ACC112 (cell line): ENCODE measurements at regions not wholly inside any gene's neighbourhood (a gene's known extent, or its start where the extent isn't known, plus 50 kb on each side); places are given as distances from the start of the nearest gene placed in this dataset.

ENCODE experiments used
- H2AFZ ChIP-seq: fragments of 200-600 bp; sonication (generic); one replicate; pipeline ENCODE4 v1.6.0; 2017; ENCODE audit warnings: antibody characterized with exemption, low read length; ENCODE audit not compliant: unreplicated experiment
- H3K27ac ChIP-seq: fragments of 200-600 bp; sonication (generic); 2 replicates; pipeline ENCODE4 v1.5.1; 2014; ENCODE audit warnings: low read depth, mild to moderate bottlenecking, antibody characterized with exemption, low read length, moderate library complexity
- H3K27me3 ChIP-seq: fragments of 200-600 bp; sonication (generic); 2 replicates; pipeline ENCODE4 v1.6.1; 2014; ENCODE audit warnings: mild to moderate bottlenecking, antibody characterized with exemption, low read length, moderate library complexity, mixed read lengths; ENCODE audit not compliant: insufficient read depth
- H3K36me3 ChIP-seq: fragments of 200-600 bp; sonication (generic); 2 replicates; pipeline ENCODE4 v1.6.1; 2016; ENCODE audit warnings: mild to moderate bottlenecking, antibody characterized with exemption, low read length, moderate library complexity, mixed read lengths; ENCODE audit not compliant: insufficient read depth
- H3K4me1 ChIP-seq: fragments of 200-600 bp; sonication (generic); one replicate; pipeline ENCODE4 v1.6.1; 2016; ENCODE audit warnings: low read length, mixed read lengths; ENCODE audit not compliant: insufficient read depth, unreplicated experiment, control insufficient read depth
- H3K4me3 ChIP-seq: fragments of 200-600 bp; sonication (generic); 2 replicates; pipeline ENCODE4 v1.5.1; 2014; ENCODE audit warnings: mild to moderate bottlenecking, low read depth, low read length
- H3K79me2 ChIP-seq: fragments of 200-600 bp; sonication (generic); one replicate; pipeline ENCODE4 v1.6.0; 2016; ENCODE audit warnings: low read length; ENCODE audit not compliant: control insufficient read depth, unreplicated experiment, insufficient read depth

DNA sequence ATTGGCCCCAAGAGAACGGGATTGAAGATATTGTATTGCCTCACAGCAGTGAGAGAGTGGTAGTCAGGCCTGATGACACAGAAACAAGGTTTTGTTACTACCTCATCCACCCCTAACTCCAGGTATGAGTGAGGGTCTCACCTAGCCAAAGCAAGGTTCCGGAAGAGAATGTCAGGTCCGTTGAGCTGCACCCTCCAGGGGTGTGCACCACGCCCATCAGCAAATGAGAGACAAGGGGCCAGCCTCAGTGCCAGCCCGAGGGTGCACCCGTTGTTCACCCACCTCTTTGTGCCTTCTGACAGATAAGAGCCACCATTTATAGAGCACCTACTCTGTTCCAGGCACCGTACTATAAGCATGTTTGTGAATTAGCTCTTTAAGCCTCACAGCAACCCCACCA lies 121.9 kb upstream of the IPO9 start:
- H3K27me3 ChIP-seq: no peaks in the 10 kb centered on the region
- peaks cover 51% of the 10 kb centered on the region for H3K79me2 ChIP-seq
- H3K27ac ChIP-seq: no peak overlapping the region
- H3K4me3 ChIP-seq: no peak overlapping the region
- peaks cover 64% of the 10 kb centered on the region for H3K4me1 ChIP-seq
- H3K36me3 ChIP-seq: no peaks in the 10 kb centered on the region
- no peak overlapping the region for H2AFZ ChIP-seq

- Histone ChIP-seq H3K36me3 (no peaks in the 10 kb centered on the region), H3K27ac (no peak overlapping the region; the same call in 1 of the 2 replicates), H3K4me1 (peaks cover 67% of the 10 kb centered on the region), H3K27me3 (no peaks in the 10 kb centered on the region), H3K4me3 (no peak overlapping the region), H2AFZ (no peak overlapping the region), H3K79me2 (peaks cover 55% of the 10 kb centered on the region)
These were observed 121.3 kb upstream of the IPO9 start for GRCh38 chr1:201707656-201708055.

GRCh38 chr1:201708085-201708512 lies 120.9 kb upstream of the IPO9 start:
- Histone ChIP-seq H3K27me3 (no peaks in the 10 kb centered on the region), H3K4me1 (peaks cover 67% of the 10 kb centered on the region), H2AFZ (no peak overlapping the region), H3K27ac (peak overlapping the region; percentile 25), H3K4me3 (no peak overlapping the region), H3K79me2 (peaks cover 53% of the 10 kb centered on the region), H3K36me3 (no peaks in the 10 kb centered on the region)

DNA sequence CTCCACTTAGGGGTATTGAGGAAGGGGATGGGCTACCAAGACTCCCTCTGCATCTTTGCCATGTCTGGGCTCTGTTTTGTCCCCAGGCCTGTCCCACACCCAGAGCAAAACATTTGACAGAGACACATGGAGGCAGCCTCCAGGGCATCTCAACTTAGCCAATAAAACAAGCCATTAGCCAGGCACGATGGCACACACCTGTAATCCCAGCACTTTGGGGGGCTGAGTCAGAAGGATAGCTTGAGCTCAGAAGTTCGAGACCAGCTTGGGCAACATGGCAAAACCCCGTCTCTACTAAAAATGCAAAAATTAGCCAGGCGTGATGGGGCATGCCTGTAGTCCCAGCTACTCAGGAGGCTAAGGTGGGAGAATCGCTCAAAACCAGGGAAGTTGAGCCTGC lies 120.3 kb upstream of the IPO9 start:
- no peak overlapping the region for H3K4me3 ChIP-seq
- no peaks in the 10 kb centered on the region for H3K36me3 ChIP-seq
- H3K79me2 ChIP-seq: peaks cover 52% of the 10 kb centered on the region
- no peaks in the 10 kb centered on the region for H3K27me3 ChIP-seq
- H2AFZ ChIP-seq: no peak overlapping the region
- H3K4me1 ChIP-seq: peaks cover 66% of the 10 kb centered on the region
- peak overlapping the region; percentile 25 for H3K27ac ChIP-seq

DNA sequence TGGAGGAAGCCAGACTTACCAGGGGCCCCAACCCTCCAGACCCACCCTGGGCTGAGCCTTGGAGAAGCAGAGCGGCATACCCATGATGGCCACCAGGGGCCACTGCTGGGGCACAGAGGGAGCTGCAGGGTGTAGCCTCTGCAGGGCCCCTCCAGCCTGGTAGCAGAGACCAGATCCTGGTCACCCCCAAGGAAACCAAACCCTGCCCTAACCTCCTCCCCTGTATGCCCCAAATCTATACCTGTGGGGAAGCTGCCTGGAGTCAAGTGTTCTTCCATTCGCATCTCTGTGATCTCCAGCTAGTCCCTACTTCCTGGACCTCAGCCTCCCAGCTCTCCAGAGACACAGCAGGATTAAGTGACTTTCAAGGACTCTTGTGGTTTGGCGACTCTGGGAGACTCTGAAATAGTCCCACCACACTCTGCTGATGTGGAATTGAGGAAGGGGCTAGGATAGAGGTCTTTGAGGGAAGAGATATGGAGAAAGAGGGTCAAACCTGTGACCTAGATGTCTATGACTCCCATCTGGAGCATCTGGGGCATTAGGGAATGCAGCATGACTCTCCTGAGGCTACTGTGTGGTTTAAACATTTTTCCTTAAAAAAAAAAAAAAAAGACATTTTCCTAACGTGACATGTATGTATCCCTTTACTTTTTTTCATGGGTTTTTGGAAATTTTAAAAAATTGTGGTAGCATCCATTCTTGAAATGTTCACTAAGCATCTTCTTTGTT lies 119.2 kb upstream of the IPO9 start:
- Histone ChIP-seq H3K4me3 (no peak overlapping the region), H2AFZ (no peak overlapping the region), H3K36me3 (no peaks in the 10 kb centered on the region), H3K79me2 (peaks cover 46% of the 10 kb centered on the region), H3K27me3 (no peaks in the 10 kb centered on the region), H3K27ac (peak overlapping the region; percentile 95), H3K4me1 (peaks cover 65% of the 10 kb centered on the region)

- peak overlapping the region; percentile 95 for H3K27ac ChIP-seq
- H3K4me1 ChIP-seq: peaks cover 76% of the 10 kb centered on the region
- H3K27me3 ChIP-seq: no peaks in the 10 kb centered on the region
- no peaks in the 10 kb centered on the region for H3K36me3 ChIP-seq
- H3K79me2 ChIP-seq: peaks cover 41% of the 10 kb centered on the region
- H3K4me3 ChIP-seq: no peak overlapping the region
- no peak overlapping the region for H2AFZ ChIP-seq
These were observed 118.0 kb upstream of the IPO9 start for GRCh38 chr1:201710632-201711597.

DNA sequence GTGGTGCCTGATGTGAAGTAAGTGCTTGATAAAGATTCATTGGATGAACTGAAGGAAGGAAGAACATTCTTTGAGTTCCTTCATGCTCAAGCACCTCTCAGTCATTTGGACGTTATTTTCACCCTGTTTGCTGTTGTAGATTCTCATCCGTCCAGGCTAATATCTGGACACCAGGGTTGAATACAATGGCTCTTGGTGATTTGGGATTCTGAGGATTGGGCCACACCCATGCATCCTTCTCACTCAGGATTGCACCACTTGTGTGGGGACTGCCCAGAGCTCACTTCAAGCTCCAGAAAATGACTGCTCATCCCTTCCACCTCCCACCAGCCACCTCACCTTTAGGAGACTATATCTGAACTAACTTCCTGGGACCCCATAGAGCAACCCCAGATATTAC lies 117.1 kb upstream of the IPO9 start:
- Histone ChIP-seq H3K27me3 (no peaks in the 10 kb centered on the region), H3K79me2 (peaks cover 43% of the 10 kb centered on the region), H3K4me3 (no peak overlapping the region), H3K4me1 (peaks cover 80% of the 10 kb centered on the region), H3K36me3 (no peaks in the 10 kb centered on the region), H3K27ac (peak overlapping the region; percentile 95), H2AFZ (no peak overlapping the region)

GRCh38 chr1:201712387-201713085 lies 116.4 kb upstream of the IPO9 start:
- Histone ChIP-seq H3K4me1 (peaks cover 79% of the 10 kb centered on the region), H3K4me3 (no peak overlapping the region), H3K36me3 (peaks cover 1% of the 10 kb centered on the region; the same call in 1 of the 2 replicates), H3K27me3 (no peaks in the 10 kb centered on the region), H3K79me2 (peaks cover 43% of the 10 kb centered on the region), H3K27ac (peak overlapping the region; percentile 95), H2AFZ (no peak overlapping the region)

DNA sequence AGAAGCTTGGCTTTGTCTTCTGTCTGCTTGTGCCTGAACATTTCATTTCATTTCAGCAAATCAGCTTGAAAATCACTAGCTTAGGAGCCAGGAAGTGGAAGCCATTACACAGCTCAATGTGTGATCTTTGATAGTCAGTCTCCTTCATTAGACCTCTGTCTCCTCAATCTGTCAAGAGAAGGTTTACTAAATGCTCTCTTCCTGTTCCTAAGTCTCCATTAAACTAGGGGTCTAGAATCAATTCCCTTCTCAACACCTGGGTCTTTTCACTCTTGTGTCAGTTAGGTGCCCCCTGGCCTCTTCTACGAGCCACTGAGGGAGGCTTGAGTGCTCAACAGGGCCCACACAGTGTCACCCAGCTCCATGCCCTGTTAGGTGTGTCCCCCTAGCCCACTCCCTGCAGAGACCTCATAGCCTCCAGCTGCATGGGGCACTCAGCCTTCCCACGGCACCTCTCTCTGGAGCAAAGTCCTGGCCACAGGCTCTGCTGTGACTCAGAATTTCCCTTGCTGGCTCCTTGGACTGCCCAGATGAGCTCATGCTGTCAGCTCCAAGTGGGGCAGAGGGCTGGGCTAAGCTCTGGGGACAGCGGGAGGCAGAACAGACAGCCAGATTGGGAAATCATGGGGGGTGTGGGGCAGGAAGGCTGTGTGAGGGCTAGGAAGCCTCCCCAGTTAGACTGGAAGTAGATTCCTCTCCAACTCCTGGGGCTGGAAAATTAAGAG lies 115.7 kb upstream of the IPO9 start:
- peaks cover 72% of the 10 kb centered on the region for H3K4me1 ChIP-seq
- H3K79me2 ChIP-seq: peaks cover 47% of the 10 kb centered on the region
- H3K4me3 ChIP-seq: no peak overlapping the region
- no peak overlapping the region for H2AFZ ChIP-seq
- H3K27ac ChIP-seq: peak overlapping the region; percentile 95
- peaks cover 8% of the 10 kb centered on the region; the same call in 1 of the 2 replicates for H3K36me3 ChIP-seq
- no peaks in the 10 kb centered on the region for H3K27me3 ChIP-seq
